Cardiac muscle cell (in vitro differentiated cells and primary cell): ENCODE measurements at regions not wholly inside any gene's neighbourhood (a gene's known extent, or its start where the extent isn't known, plus 50 kb on each side); places are given as distances from the start of the nearest gene placed in this dataset.

Experiments
- DNase-seq, 2 donors: peaks; one replicate each; pipeline versions ENCODE4 v3.0.0 to v3.0.0-alpha.2; 2010 to 2017; ENCODE audit warnings: low read depth in 1 of 2, low spot score in 1 of 2
- H3K27ac ChIP-seq: fragments of 200-600 bp; sonication (generic); 2 replicates; pipeline ENCODE4 v1.5.1; 2016
- H3K27me3 ChIP-seq: fragments of 200-600 bp; sonication (generic); 2 replicates; pipeline ENCODE4 v1.6.0; 2016; ENCODE audit warnings: control low read depth
- H3K36me3 ChIP-seq: fragments of 200-600 bp; sonication (generic); 2 replicates; pipeline ENCODE4 v1.5.1; 2016; ENCODE audit warnings: control low read depth
- H3K4me1 ChIP-seq: fragments of 200-600 bp; sonication (generic); 2 replicates; pipeline ENCODE4 v1.8.1; 2017; ENCODE audit warnings: low read depth, mild to moderate bottlenecking, mixed run types
- H3K4me3 ChIP-seq: fragments of 200-600 bp; sonication (generic); 2 replicates; pipeline ENCODE4 v1.5.1; 2016; ENCODE audit warnings: mild to moderate bottlenecking
- H3K9me3 ChIP-seq: fragments of 200-600 bp; sonication (generic); 2 replicates; pipeline ENCODE4 v1.5.1; 2017; ENCODE audit warnings: low read depth, mild to moderate bottlenecking, control low read depth
- TF ChIP-seq, protein P1 (sequence below): IDR thresholded peaks from 2 replicates; pipeline ENCODE4 v1.5.1; 2012; ENCODE audit warnings: low read depth, mild to moderate bottlenecking, low read length

DNA sequence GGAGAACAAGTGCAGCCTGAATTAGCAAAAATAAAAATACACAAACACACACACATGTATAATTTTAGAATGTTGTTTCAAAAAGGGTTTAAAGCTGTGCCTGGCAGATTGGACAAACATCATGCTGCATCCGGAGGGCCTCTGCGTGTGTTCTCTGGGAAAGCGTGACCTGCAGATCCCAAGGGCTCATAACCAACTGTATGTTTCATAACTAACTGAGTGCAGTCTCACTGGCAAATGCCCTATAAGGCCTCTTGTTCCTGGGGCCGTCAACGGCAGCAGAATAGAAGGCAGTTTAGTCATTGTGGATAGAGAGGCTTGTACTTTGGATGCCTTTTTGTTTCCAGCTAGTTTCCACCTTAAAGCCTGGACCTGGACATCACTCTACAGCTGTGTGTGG, 243.8 kb upstream of the KIAA1217 start:
- H3K9me3 ChIP-seq: no peaks in the 10 kb centered on the region
- DNase-seq: no peak
- H3K27me3 ChIP-seq: no peaks in the 10 kb centered on the region
- H3K4me3 ChIP-seq: no peak overlapping the region
- no peaks in the 10 kb centered on the region for H3K4me1 ChIP-seq
- H3K27ac ChIP-seq: no peak overlapping the region
- no peaks in the 10 kb centered on the region for H3K36me3 ChIP-seq
- TF ChIP-seq, protein P1, sequence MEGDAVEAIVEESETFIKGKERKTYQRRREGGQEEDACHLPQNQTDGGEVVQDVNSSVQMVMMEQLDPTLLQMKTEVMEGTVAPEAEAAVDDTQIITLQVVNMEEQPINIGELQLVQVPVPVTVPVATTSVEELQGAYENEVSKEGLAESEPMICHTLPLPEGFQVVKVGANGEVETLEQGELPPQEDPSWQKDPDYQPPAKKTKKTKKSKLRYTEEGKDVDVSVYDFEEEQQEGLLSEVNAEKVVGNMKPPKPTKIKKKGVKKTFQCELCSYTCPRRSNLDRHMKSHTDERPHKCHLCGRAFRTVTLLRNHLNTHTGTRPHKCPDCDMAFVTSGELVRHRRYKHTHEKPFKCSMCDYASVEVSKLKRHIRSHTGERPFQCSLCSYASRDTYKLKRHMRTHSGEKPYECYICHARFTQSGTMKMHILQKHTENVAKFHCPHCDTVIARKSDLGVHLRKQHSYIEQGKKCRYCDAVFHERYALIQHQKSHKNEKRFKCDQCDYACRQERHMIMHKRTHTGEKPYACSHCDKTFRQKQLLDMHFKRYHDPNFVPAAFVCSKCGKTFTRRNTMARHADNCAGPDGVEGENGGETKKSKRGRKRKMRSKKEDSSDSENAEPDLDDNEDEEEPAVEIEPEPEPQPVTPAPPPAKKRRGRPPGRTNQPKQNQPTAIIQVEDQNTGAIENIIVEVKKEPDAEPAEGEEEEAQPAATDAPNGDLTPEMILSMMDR: no peak

DNA sequence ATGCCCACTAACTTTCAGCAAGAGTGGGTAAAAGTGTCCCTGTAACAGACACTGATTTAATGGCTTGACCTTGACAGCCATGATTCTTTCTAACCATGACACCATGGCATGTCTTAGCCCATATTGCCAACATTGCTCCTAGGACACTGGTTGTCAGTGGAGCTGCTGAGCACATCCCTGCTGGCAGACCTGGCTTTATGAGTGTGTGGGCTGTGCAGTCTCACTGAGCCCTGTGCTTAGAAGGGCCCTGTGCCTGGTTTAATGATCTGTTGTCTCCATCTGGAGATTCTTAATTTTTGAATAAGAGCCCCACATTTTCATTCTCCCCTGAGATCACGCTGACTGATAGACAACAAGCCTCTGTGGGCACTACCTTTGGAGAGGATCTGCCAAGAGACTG, 243.1 kb upstream of the KIAA1217 start:
- TF ChIP-seq, protein P1: no peak
- no peaks in the 10 kb centered on the region for H3K4me1 ChIP-seq
- no peaks in the 10 kb centered on the region for H3K27me3 ChIP-seq
- H3K4me3 ChIP-seq: no peak overlapping the region
- H3K36me3 ChIP-seq: no peaks in the 10 kb centered on the region
- H3K27ac ChIP-seq: no peak overlapping the region
- H3K9me3 ChIP-seq: no peaks in the 10 kb centered on the region
- DNase-seq: no peak

DNA sequence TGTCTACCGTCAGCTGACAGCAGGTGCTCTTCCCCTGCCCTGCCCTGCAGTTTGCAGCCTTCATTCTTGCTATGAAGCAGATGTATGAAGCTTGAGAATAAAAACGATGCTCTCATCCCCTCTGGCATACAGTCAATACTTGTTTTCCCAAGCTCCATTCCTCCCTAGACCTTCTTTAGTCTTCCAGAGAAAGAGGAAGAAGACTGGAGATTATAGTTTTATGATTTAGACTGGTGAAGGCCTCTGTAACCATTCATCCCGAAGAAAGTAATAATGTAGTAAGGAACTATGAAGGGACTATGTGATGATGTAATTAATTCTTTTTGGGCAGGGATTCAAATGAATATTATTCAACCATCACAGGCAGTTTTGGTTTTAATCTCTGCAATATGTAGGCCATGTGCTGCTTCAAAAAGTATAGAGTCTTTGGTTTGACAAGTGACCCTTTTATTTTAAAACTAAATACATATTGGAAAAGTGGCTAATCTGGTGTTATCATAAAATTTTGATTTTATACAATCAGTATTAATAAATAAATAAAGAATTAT, 242.4 kb upstream of the KIAA1217 start:
- DNase-seq: no peak
- TF ChIP-seq, protein P1: no peak
- no peak overlapping the region for H3K4me3 ChIP-seq
- H3K27me3 ChIP-seq: no peaks in the 10 kb centered on the region
- H3K27ac ChIP-seq: no peak overlapping the region
- no peaks in the 10 kb centered on the region for H3K4me1 ChIP-seq
- no peaks in the 10 kb centered on the region for H3K36me3 ChIP-seq
- H3K9me3 ChIP-seq: no peaks in the 10 kb centered on the region

DNA sequence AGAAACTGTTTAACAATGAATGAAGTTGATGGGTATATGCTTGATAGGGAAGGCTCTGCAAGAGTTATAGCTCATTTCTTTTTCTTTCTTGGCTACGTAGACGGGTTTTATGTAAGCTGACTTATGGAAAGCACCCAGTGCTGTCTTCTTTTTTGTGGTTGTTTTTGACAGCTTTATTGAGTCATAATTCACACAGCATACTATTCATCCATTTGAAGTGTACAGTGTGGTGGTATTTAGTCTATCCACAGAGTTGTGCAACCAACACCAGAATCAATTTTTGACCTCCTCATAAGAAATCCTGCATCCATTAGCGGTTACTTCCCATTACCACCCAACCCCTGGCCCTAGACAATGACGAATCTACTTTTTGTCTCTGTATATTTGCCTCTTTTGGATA, 240.6 kb upstream of the KIAA1217 start:
- no peaks in the 10 kb centered on the region for H3K36me3 ChIP-seq
- TF ChIP-seq, protein P1: no peak
- no peak overlapping the region for H3K27ac ChIP-seq
- H3K4me3 ChIP-seq: no peak overlapping the region
- H3K27me3 ChIP-seq: no peaks in the 10 kb centered on the region
- DNase-seq: no peak
- H3K4me1 ChIP-seq: no peaks in the 10 kb centered on the region
- H3K9me3 ChIP-seq: no peaks in the 10 kb centered on the region

DNA sequence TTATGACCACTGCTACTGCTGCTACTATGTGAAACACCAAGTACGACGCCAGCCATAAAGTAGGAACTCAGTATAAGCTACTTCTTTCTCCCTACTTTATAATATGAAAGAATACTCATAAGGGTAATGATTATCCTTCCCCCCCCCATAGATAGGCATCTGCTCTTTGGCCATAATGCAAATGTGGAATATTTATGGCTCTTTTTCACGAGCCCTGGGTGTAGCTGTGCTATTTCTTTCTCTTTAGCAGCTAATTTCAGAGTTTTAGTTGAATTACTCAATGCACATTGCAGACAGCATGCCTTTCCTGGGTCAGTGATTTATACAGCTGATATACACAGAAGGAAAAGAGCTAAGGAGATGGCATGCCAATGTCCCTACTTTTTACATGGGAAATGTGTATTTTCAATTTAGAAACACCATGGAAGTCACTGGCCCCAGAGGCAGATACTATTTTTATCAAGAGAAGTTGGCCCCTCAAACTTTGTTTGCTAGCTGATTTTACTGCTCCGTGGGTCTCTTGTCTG, 234.1 kb upstream of the KIAA1217 start:
- no peak overlapping the region for H3K4me3 ChIP-seq
- H3K36me3 ChIP-seq: no peaks in the 10 kb centered on the region
- DNase-seq: no peak
- H3K27me3 ChIP-seq: no peaks in the 10 kb centered on the region
- H3K4me1 ChIP-seq: peaks cover 21% of the 10 kb centered on the region
- peak overlapping the region; percentile 94 for H3K27ac ChIP-seq
- TF ChIP-seq, protein P1: no peak
- no peaks in the 10 kb centered on the region for H3K9me3 ChIP-seq
